GM12878 (cell line): ENCODE measurements at regions not wholly inside any gene's neighbourhood (a gene's known extent, or its start where the extent isn't known, plus 50 kb on each side); places are given as distances from the start of the nearest gene placed in this dataset.

ENCODE experiments used
- ASH2L ChIP-seq: fragments of 300-600, 200-600 bp; sonication (generic); IDR thresholded peaks from 2 replicates; pipeline ENCODE4 v1.6.1; 2017; ENCODE audit warnings: low read depth, mild to moderate bottlenecking, borderline replicate concordance
- CBX3 ChIP-seq: fragments of 200-600 bp; sonication (generic); IDR thresholded peaks from 2 replicates; pipeline ENCODE4 v1.6.1; 2016; ENCODE audit warnings: low read depth, borderline replicate concordance
- CREB1 ChIP-seq: IDR thresholded peaks from 2 replicates; pipeline ENCODE4 v1.6.1; 2012; ENCODE audit warnings: low read depth, mild to moderate bottlenecking, inconsistent platforms
- E2F4 ChIP-seq: IDR thresholded peaks from 2 replicates; pipeline ENCODE4 v1.6.1; 2012; ENCODE audit warnings: low read depth, low read length, improper control_type of control experiment
- E2F8 ChIP-seq: fragments of 450-650 bp; IDR thresholded peaks from 2 replicates; pipeline ENCODE4 v1.6.1; 2018; ENCODE audit warnings: mild to moderate bottlenecking, low read depth, moderate library complexity; ENCODE audit not compliant: partially characterized antibody
- ESRRA ChIP-seq: IDR thresholded peaks from 2 replicates; pipeline ENCODE4 v1.6.1; 2012; ENCODE audit warnings: mild to moderate bottlenecking, low read length, improper control_type of control experiment
- FOXK2 ChIP-seq: fragments of 450-650 bp; IDR thresholded peaks from 2 replicates; pipeline ENCODE4 v1.6.1; 2017; ENCODE audit warnings: mild to moderate bottlenecking, moderate library complexity
- FOXM1 ChIP-seq: IDR thresholded peaks from 2 replicates; pipeline ENCODE4 v1.6.1; 2012; ENCODE audit warnings: low read depth, mild to moderate bottlenecking, inconsistent platforms, low read length, moderate library complexity
- GABPA ChIP-seq: IDR thresholded peaks from 2 replicates; pipeline ENCODE4 v1.6.1; 2014; ENCODE audit warnings: antibody characterized with exemption, low read depth, mild to moderate bottlenecking, inconsistent platforms
- HDAC6 ChIP-seq: fragments of 200-600 bp; sonication (generic); IDR thresholded peaks from one replicate; pipeline ENCODE4 v1.8.0; 2017; ENCODE audit warnings: antibody characterized with exemption; ENCODE audit not compliant: unreplicated experiment
- IKZF2 ChIP-seq, 2 experiments: fragments of 450-650 bp; IDR thresholded peaks; 2 replicates each; pipeline ENCODE4 v1.6.1; 2017; ENCODE audit warnings: mild to moderate bottlenecking in 2 of 2, moderate library complexity in 2 of 2
- KLF5 ChIP-seq: fragments of 450-650 bp; IDR thresholded peaks from 2 replicates; pipeline ENCODE4 v1.6.1; 2014; ENCODE audit warnings: mild to moderate bottlenecking; ENCODE audit not compliant: partially characterized antibody
- NFXL1 ChIP-seq: fragments of 450-650 bp; IDR thresholded peaks from 2 replicates; pipeline ENCODE4 v1.6.1; 2017; ENCODE audit warnings: antibody characterized with exemption, mild to moderate bottlenecking, borderline replicate concordance
- NR2C1 ChIP-seq: fragments of 450-650 bp; IDR thresholded peaks from 2 replicates; pipeline ENCODE4 v1.6.1; 2017; ENCODE audit warnings: antibody characterized with exemption, mild to moderate bottlenecking, moderate library complexity
- PAX8 ChIP-seq: fragments of 450-650 bp; IDR thresholded peaks from 2 replicates; pipeline ENCODE4 v1.6.1; 2017; ENCODE audit warnings: mild to moderate bottlenecking, moderate library complexity
- RB1 ChIP-seq: fragments of 450-650 bp; formaldehyde crosslinking; IDR thresholded peaks from 2 replicates; pipeline ENCODE4 v1.6.1; 2017; ENCODE audit warnings: mild to moderate bottlenecking, borderline replicate concordance
- RBBP5 ChIP-seq: fragments of 200-600 bp; sonication (generic); conservative IDR thresholded peaks from 2 replicates; pipeline ENCODE4 v1.6.1; 2016
- SMC3 ChIP-seq: IDR thresholded peaks from 2 replicates; pipeline ENCODE4 v1.6.1; 2011; ENCODE audit warnings: low read length, improper control_type of control experiment, borderline replicate concordance
- STAT1 ChIP-seq: fragments of 450-650 bp; conservative IDR thresholded peaks from 2 replicates; pipeline ENCODE4 v1.6.1; 2014; ENCODE audit warnings: antibody characterized with exemption, mild to moderate bottlenecking
- SUZ12 ChIP-seq: fragments of 200-600 bp; sonication (generic); IDR thresholded peaks from one replicate; pipeline ENCODE4 v1.6.1; 2018; ENCODE audit warnings: antibody characterized with exemption, mild to moderate bottlenecking; ENCODE audit not compliant: unreplicated experiment
- USF2 ChIP-seq: IDR thresholded peaks from 2 replicates; pipeline ENCODE4 v1.6.1; 2011; ENCODE audit warnings: low read depth, low read length, improper control_type of control experiment, borderline replicate concordance
- YBX1 ChIP-seq: fragments of 450-650 bp; IDR thresholded peaks from 2 replicates; pipeline ENCODE4 v1.6.1; 2016; ENCODE audit warnings: antibody characterized with exemption
- ZBTB11 ChIP-seq: fragments of 450-650 bp; formaldehyde crosslinking; IDR thresholded peaks from 2 replicates; pipeline ENCODE4 v1.5.0; 2022; ENCODE audit warnings: mild to moderate bottlenecking, missing genetic modification characterization
- ZNF622 ChIP-seq: fragments of 450-650 bp; IDR thresholded peaks from 2 replicates; pipeline ENCODE4 v1.6.1; 2017; ENCODE audit warnings: mild to moderate bottlenecking, inconsistent platforms

- no peak for TF ChIP-seq NR2C1
- no peak for TF ChIP-seq ZBTB11 (CRISPR knock-in tag)
- no peak for TF ChIP-seq SMC3
- TF ChIP-seq IKZF2 (IDR thresholded peaks at IDR 0.05): 0 out of 4 replicates have a peak, but pooled peaks have one; percentile 31 to 36
- no peak for TF ChIP-seq PAX8
- no peak for TF ChIP-seq E2F4
- no peak for TF ChIP-seq CREB1
- TF ChIP-seq ZNF622: no peak
- no peak for TF ChIP-seq SUZ12
- TF ChIP-seq USF2: no peak
- TF ChIP-seq YBX1: no peak
- TF ChIP-seq HDAC6: no peak
- no peak for TF ChIP-seq KLF5
- no peak for TF ChIP-seq NFXL1
- TF ChIP-seq FOXK2: no peak
- TF ChIP-seq RBBP5: no peak
- TF ChIP-seq CBX3: no peak
- TF ChIP-seq ASH2L: no peak
- TF ChIP-seq GABPA: no peak
- TF ChIP-seq STAT1: no peak
- TF ChIP-seq RB1: no peak
- no peak for TF ChIP-seq FOXM1
- no peak for TF ChIP-seq E2F8
- TF ChIP-seq ESRRA: no peak
Observed at GRCh38 chr10:107913317-107914294, 749.1 kb upstream of the SORCS1 start (continued).
